PC-9 (cell line): ENCODE measurements at regions not wholly inside any gene's neighbourhood (a gene's known extent, or its start where the extent isn't known, plus 50 kb on each side); places are given as distances from the start of the nearest gene placed in this dataset.

Source experiments
- BruUV-seq: library from RNA; stranded (reverse); fragments of 400-500 nt; replicated peaks from 2 replicates; lab custom pipeline; 2021; lab: Mats Ljungman, UMichigan
- CTCF ChIA-PET: fragments of 300-600 bp; sonication (Branson Sonifier 250); formaldehyde crosslinking; loops from one replicate; lab custom pipeline; 2022; ENCODE audit warnings: antibody characterized with exemption; lab: Charles Lee
- POLR2A ChIA-PET: fragments of 300-600 bp; sonication (Branson Sonifier 250); formaldehyde crosslinking; loops from one replicate; lab custom pipeline; 2022; ENCODE audit warnings: antibody characterized with exemption; ENCODE audit not compliant: unreplicated experiment; lab: Charles Lee
- DNase-seq, 2 experiments: peaks; one replicate each; pipeline versions ENCODE4 v3.0.0 to v3.0.0-alpha.2; 2015 to 2022; ENCODE audit warnings: mixed read lengths in 1 of 2
- H2AFZ ChIP-seq: fragments of 200-600 bp; sonication (generic); 2 replicates; pipeline ENCODE4 v1.8.1; 2017; ENCODE audit warnings: antibody characterized with exemption
- H3F3A ChIP-seq: fragments of 200-600 bp; sonication (generic); 2 replicates; pipeline ENCODE4 v1.8.1; 2017; ENCODE audit warnings: antibody characterized with exemption, mild to moderate bottlenecking, low read depth; ENCODE audit not compliant: insufficient read depth
- H3K27ac ChIP-seq: fragments of 200-600 bp; sonication (generic); 2 replicates; pipeline ENCODE4 v1.6.1; 2016; ENCODE audit warnings: mixed run types
- H3K27me3 ChIP-seq: fragments of 200-600 bp; sonication (generic); 2 replicates; pipeline ENCODE4 v1.6.1; 2016; ENCODE audit warnings: low read depth, mixed run types; ENCODE audit not compliant: insufficient read depth
- H3K36me3 ChIP-seq: fragments of 200-600 bp; sonication (generic); 2 replicates; pipeline ENCODE4 v1.6.1; 2016; ENCODE audit warnings: low read depth, mixed run types
- H3K4me1 ChIP-seq: fragments of 200-600 bp; sonication (generic); replicated peaks from 2 replicates; pipeline ENCODE4 v1.6.1; 2016; ENCODE audit warnings: mixed run types; ENCODE audit not compliant: insufficient read depth
- H3K4me2 ChIP-seq: fragments of 200-600 bp; sonication (generic); 2 replicates; pipeline ENCODE4 v1.6.1; 2017; ENCODE audit warnings: mixed run types
- H3K4me3 ChIP-seq: fragments of 200-600 bp; sonication (generic); 2 replicates; pipeline ENCODE4 v1.6.1; 2016; ENCODE audit warnings: mixed run types
- H3K79me2 ChIP-seq: fragments of 200-600 bp; sonication (generic); 2 replicates; pipeline ENCODE4 v1.6.1; 2017; ENCODE audit warnings: low read depth, mixed run types
- H3K9me2 ChIP-seq: fragments of 200-600 bp; sonication (generic); 2 replicates; pipeline ENCODE4 v1.8.1; 2017; ENCODE audit warnings: mild to moderate bottlenecking; ENCODE audit not compliant: insufficient read depth
- H3K9me3 ChIP-seq: fragments of 200-600 bp; sonication (generic); 2 replicates; pipeline ENCODE4 v1.8.1; 2016; ENCODE audit warnings: low read depth; ENCODE audit not compliant: insufficient read depth
- H4K20me1 ChIP-seq: fragments of 200-600 bp; sonication (generic); 2 replicates; pipeline ENCODE4 v1.8.1; 2017; ENCODE audit not compliant: insufficient read depth
- EZH2 ChIP-seq: fragments of 200-600 bp; sonication (generic); IDR thresholded peaks from 2 replicates; pipeline ENCODE4 v1.8.0; 2017; ENCODE audit warnings: antibody characterized with exemption, low read depth
- intact Hi-C: fragments of 100-400 bp; cut with micrococcal nuclease; formaldehyde crosslinking; loops from one replicate; pipeline ENCODE4 v1.10.0; 2022; ENCODE audit not compliant: unreplicated experiment
- TF ChIP-seq, protein P1 (sequence below): fragments of 200-600 bp; sonication (generic); conservative IDR thresholded peaks from 2 replicates; pipeline ENCODE4 v1.6.1; 2017; ENCODE audit warnings: mixed run types, antibody characterized with exemption, mild to moderate bottlenecking, moderate library complexity

DNA sequence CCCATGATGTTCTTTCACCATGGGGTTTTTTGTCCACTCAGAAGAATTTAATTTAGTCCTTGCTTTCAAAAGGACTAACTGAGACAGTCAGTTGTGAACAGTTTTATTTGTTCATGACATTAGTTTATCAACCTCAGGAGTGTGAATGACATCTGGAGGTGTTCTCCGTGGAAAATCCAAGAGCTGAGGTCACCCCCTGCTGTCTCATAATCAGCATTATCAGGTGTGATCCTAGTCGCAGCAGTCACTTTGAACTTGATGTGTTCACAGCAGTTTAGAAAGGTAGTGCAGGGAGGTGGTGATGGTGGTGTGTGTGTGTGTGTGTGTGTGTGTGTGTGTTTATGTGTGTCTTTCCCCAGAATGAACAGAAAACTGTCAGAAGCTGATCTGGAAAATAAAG lies 1760.8 kb upstream of the PCDH10 start:
- H4K20me1 ChIP-seq, result no peaks in the 10 kb centered on the region
- no peaks in the 10 kb centered on the region for H3K9me3 ChIP-seq
- H3F3A ChIP-seq, result no peaks in the 10 kb centered on the region
- TF ChIP-seq, protein P1, sequence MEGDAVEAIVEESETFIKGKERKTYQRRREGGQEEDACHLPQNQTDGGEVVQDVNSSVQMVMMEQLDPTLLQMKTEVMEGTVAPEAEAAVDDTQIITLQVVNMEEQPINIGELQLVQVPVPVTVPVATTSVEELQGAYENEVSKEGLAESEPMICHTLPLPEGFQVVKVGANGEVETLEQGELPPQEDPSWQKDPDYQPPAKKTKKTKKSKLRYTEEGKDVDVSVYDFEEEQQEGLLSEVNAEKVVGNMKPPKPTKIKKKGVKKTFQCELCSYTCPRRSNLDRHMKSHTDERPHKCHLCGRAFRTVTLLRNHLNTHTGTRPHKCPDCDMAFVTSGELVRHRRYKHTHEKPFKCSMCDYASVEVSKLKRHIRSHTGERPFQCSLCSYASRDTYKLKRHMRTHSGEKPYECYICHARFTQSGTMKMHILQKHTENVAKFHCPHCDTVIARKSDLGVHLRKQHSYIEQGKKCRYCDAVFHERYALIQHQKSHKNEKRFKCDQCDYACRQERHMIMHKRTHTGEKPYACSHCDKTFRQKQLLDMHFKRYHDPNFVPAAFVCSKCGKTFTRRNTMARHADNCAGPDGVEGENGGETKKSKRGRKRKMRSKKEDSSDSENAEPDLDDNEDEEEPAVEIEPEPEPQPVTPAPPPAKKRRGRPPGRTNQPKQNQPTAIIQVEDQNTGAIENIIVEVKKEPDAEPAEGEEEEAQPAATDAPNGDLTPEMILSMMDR, result no peak
- TF ChIP-seq EZH2, result no peak
- H2AFZ ChIP-seq, result no peak overlapping the region
- no peak overlapping the region for H3K4me2 ChIP-seq
- no peaks in the 10 kb centered on the region for H3K9me2 ChIP-seq
- no peak overlapping the region for H3K4me3 ChIP-seq
- POLR2A ChIA-PET, result no interaction called here
- no peaks in the 10 kb centered on the region for H3K4me1 ChIP-seq
- CTCF ChIA-PET, result no interaction called here
- BruUV-seq, result no TSS peak
- DNase-seq, result no peak
- H3K27ac ChIP-seq, result no peak overlapping the region
- H3K79me2 ChIP-seq, result no peaks in the 10 kb centered on the region
- H3K36me3 ChIP-seq, result no peaks in the 10 kb centered on the region
- H3K27me3 ChIP-seq, result no peaks in the 10 kb centered on the region
- intact Hi-C loops, result no loop called here

DNA sequence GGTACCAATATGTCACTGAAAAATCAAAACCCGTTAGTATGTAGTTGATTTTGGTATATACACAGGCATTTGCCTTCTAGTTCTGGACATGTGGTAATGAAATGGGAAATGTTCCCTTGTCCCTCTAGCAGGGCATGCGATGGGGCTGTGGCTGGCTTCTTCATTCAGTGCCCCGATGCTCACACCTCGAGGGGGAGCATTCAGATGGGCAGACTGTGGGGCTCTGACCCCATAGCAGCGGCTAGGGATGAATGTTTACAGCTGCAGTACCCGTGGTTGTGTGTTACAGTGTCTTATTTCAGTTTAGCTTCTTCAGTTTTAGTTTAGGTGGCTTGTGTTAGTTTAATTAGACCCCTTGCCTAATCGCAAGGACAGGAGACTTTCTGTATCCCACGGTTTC lies 1741.0 kb upstream of the PCDH10 start:
- H2AFZ ChIP-seq, result no peak overlapping the region
- H4K20me1 ChIP-seq, result no peaks in the 10 kb centered on the region
- no TSS peak for BruUV-seq
- ChIA-PET POLR2A (no interaction called here), CTCF (no interaction called here)
- intact Hi-C loops, result no loop called here
- no peak for TF ChIP-seq EZH2
- TF ChIP-seq, protein P1, result no peak
- H3K4me1 ChIP-seq, result no peaks in the 10 kb centered on the region
- H3F3A ChIP-seq, result no peaks in the 10 kb centered on the region
- no peak for DNase-seq
- no peaks in the 10 kb centered on the region for H3K9me2 ChIP-seq
- no peak overlapping the region for H3K27ac ChIP-seq
- no peak overlapping the region for H3K4me2 ChIP-seq
- no peaks in the 10 kb centered on the region for H3K36me3 ChIP-seq
- no peak overlapping the region for H3K4me3 ChIP-seq
- no peaks in the 10 kb centered on the region for H3K27me3 ChIP-seq
- no peaks in the 10 kb centered on the region for H3K9me3 ChIP-seq
- H3K79me2 ChIP-seq, result no peaks in the 10 kb centered on the region

GRCh38 chr4:131411393-131411792 lies 1737.7 kb upstream of the PCDH10 start:
- ChIA-PET POLR2A (no interaction called here), CTCF (no interaction called here)
- Histone ChIP-seq H3K4me2 (no peak overlapping the region), H4K20me1 (no peaks in the 10 kb centered on the region), H3F3A (no peaks in the 10 kb centered on the region), H3K9me3 (no peaks in the 10 kb centered on the region), H3K36me3 (no peaks in the 10 kb centered on the region), H3K27me3 (no peaks in the 10 kb centered on the region), H3K4me3 (no peak overlapping the region), H2AFZ (no peak overlapping the region), H3K9me2 (no peaks in the 10 kb centered on the region), H3K4me1 (no peaks in the 10 kb centered on the region), H3K79me2 (no peaks in the 10 kb centered on the region), H3K27ac (no peak overlapping the region)
- TF ChIP-seq, protein P1, result no peak
- TF ChIP-seq EZH2, result no peak
- DNase-seq, result no peak
- BruUV-seq, result no TSS peak
- intact Hi-C loops, result no loop called here
